22Rv1 (cell line): ENCODE measurements at regions not wholly inside any gene's neighbourhood (a gene's known extent, or its start where the extent isn't known, plus 50 kb on each side); places are given as distances from the start of the nearest gene placed in this dataset.

ENCODE experiments used
- CTCF ChIP-seq: fragments of 450-650 bp; IDR thresholded peaks from 2 replicates; pipeline ENCODE4 v1.5.1; 2017; ENCODE audit warnings: mild to moderate bottlenecking
- ZFX ChIP-seq: fragments of 450-650 bp; IDR thresholded peaks from 2 replicates; pipeline ENCODE4 v1.6.1; 2017; ENCODE audit warnings: antibody characterized with exemption, borderline replicate concordance

GRCh38 chr12:87812681-87813080 is 216.5 kb downstream of the C12orf50 start:
- TF ChIP-seq CTCF (no peak), ZFX (no peak)
